Activated T-cell treated with anti-CD3 and anti-CD28 coated beads, Interleukin-2, amount 50 U/mL, for 72 hours (primary cell): ENCODE measurements at regions not wholly inside any gene's neighbourhood (a gene's known extent, or its start where the extent isn't known, plus 50 kb on each side); places are given as distances from the start of the nearest gene placed in this dataset.
"Not testable (repeated sequence)": the region's sequence is repeated elsewhere in the genome, so short reads cannot be mapped to it uniquely, and the experiment has no call there.

Source experiments
- ATAC-seq, 2 donors: fragments of 150-1000 bp; cut with Tn5 transposase; replicated peaks in 1 of 2; 2 replicates each; pipeline ENCODE4 v1.10.0; 2021; ENCODE audit warnings: moderate library complexity in 2 of 2, mild to moderate bottlenecking in 1 of 2
- DNase-seq, 2 donors: peaks; one replicate each; pipeline ENCODE4 v3.0.0; 2021 to 2022; ENCODE audit warnings: mixed read lengths in 1 of 2
- H3K27ac Mint-ChIP-seq: one replicate; pipeline ENCODE4 v1.8.0; 2022; ENCODE audit warnings: mild to moderate bottlenecking, moderate library complexity, mixed read lengths
- H3K27me3 Mint-ChIP-seq: one replicate; pipeline ENCODE4 v1.8.0; 2022; ENCODE audit warnings: low read depth, mixed read lengths
- H3K36me3 Mint-ChIP-seq, 2 donors: one replicate each; pipeline ENCODE4 v1.8.0; 2022; ENCODE audit warnings: mixed read lengths in 2 of 2, mild to moderate bottlenecking in 1 of 2; ENCODE audit not compliant: insufficient read depth in 2 of 2
- H3K4me1 Mint-ChIP-seq: one replicate; pipeline ENCODE4 v1.8.0; 2022; ENCODE audit warnings: low read depth, mixed read lengths
- H3K4me3 Mint-ChIP-seq, 2 donors: one replicate each; pipeline ENCODE4 v1.8.0; 2022; ENCODE audit warnings: mild to moderate bottlenecking in 2 of 2, mixed read lengths in 2 of 2, moderate library complexity in 2 of 2
- H3K9me3 Mint-ChIP-seq, 2 donors: one replicate each; pipeline ENCODE4 v1.8.0; 2022; ENCODE audit warnings: mixed read lengths in 2 of 2

- H3K4me3 Mint-ChIP-seq, ATAC-seq, H3K36me3 Mint-ChIP-seq, DNase-seq, H3K27ac Mint-ChIP-seq, H3K27me3 Mint-ChIP-seq, H3K4me1 Mint-ChIP-seq, H3K9me3 Mint-ChIP-seq: not testable (repeated sequence)
Measured at GRCh38 chr19:28685077-28685476, 527.9 kb downstream of the UQCRFS1 start.

GRCh38 chr19:28680111-28680510 is 532.8 kb downstream of the UQCRFS1 start:
- Mint-ChIP-seq H3K4me3 (no peak overlapping the region), H3K9me3 (peaks cover 0 to 2% of the 10 kb centered on the region in 2 donors), H3K36me3 (no peaks in the 10 kb centered on the region), H3K4me1 (no peaks in the 10 kb centered on the region), H3K27ac (no peak overlapping the region), H3K27me3 (no peaks in the 10 kb centered on the region)
- no peak for DNase-seq
- no peak for ATAC-seq

- H3K27ac Mint-ChIP-seq: no peak overlapping the region
- H3K4me1 Mint-ChIP-seq: no peaks in the 10 kb centered on the region
- ATAC-seq (no peak), DNase-seq (no peak)
- no peaks in the 10 kb centered on the region for H3K27me3 Mint-ChIP-seq
- peaks cover 22 to 23% of the 10 kb centered on the region in 2 donors for H3K9me3 Mint-ChIP-seq
- peaks cover 7 to 16% of the 10 kb centered on the region in 2 donors for H3K36me3 Mint-ChIP-seq
- no peak overlapping the region for H3K4me3 Mint-ChIP-seq
Measured at GRCh38 chr19:28670836-28671235, 542.1 kb downstream of the UQCRFS1 start.

GRCh38 chr19:28669804-28670203 is 543.1 kb downstream of the UQCRFS1 start:
- H3K9me3 Mint-ChIP-seq: peaks cover 20 to 27% of the 10 kb centered on the region in 2 donors
- H3K36me3 Mint-ChIP-seq: peaks cover 7 to 16% of the 10 kb centered on the region in 2 donors
- no peaks in the 10 kb centered on the region for H3K4me1 Mint-ChIP-seq
- DNase-seq: no peak
- no peak overlapping the region for H3K4me3 Mint-ChIP-seq
- ATAC-seq: no peak
- H3K27me3 Mint-ChIP-seq: no peaks in the 10 kb centered on the region
- H3K27ac Mint-ChIP-seq: no peak overlapping the region

GRCh38 chr19:28667348-28667977 is 545.5 kb downstream of the UQCRFS1 start:
- Mint-ChIP-seq H3K4me3 (no peak overlapping the region), H3K36me3 (peaks cover 6 to 13% of the 10 kb centered on the region in 2 donors), H3K27ac (no peak overlapping the region), H3K9me3 (peaks cover 8 to 23% of the 10 kb centered on the region in 2 donors), H3K4me1 (no peaks in the 10 kb centered on the region), H3K27me3 (no peaks in the 10 kb centered on the region)
- ATAC-seq: no peak
- DNase-seq: no peak

GRCh38 chr19:28665748-28666147 is 547.2 kb downstream of the UQCRFS1 start:
- H3K27ac Mint-ChIP-seq: no peak overlapping the region
- H3K36me3 Mint-ChIP-seq: peaks cover 6 to 13% of the 10 kb centered on the region in 2 donors
- no peaks in the 10 kb centered on the region for H3K27me3 Mint-ChIP-seq
- DNase-seq: no peak
- no peaks in the 10 kb centered on the region for H3K4me1 Mint-ChIP-seq
- no peak overlapping the region for H3K4me3 Mint-ChIP-seq
- no peak for ATAC-seq
- H3K9me3 Mint-ChIP-seq: peaks cover 9 to 23% of the 10 kb centered on the region in 2 donors

- no peak for ATAC-seq
- Mint-ChIP-seq H3K36me3 (peaks cover 2 to 7% of the 10 kb centered on the region in 2 donors), H3K27me3 (no peaks in the 10 kb centered on the region), H3K4me1 (no peaks in the 10 kb centered on the region), H3K9me3 (peaks cover 11 to 14% of the 10 kb centered on the region in 2 donors), H3K4me3 (no peak overlapping the region), H3K27ac (no peak overlapping the region)
- no peak for DNase-seq
Measured at GRCh38 chr19:28656644-28657043, 556.3 kb downstream of the UQCRFS1 start.

GRCh38 chr19:28655054-28655453 is 557.9 kb downstream of the UQCRFS1 start:
- H3K9me3 Mint-ChIP-seq: peaks cover 11 to 13% of the 10 kb centered on the region in 2 donors
- H3K27ac Mint-ChIP-seq: no peak overlapping the region
- ATAC-seq: no peak
- no peak for DNase-seq
- H3K4me1 Mint-ChIP-seq: no peaks in the 10 kb centered on the region
- peaks cover 0 to 7% of the 10 kb centered on the region in 2 donors for H3K36me3 Mint-ChIP-seq
- H3K27me3 Mint-ChIP-seq: no peaks in the 10 kb centered on the region
- H3K4me3 Mint-ChIP-seq: no peak overlapping the region

GRCh38 chr19:28652765-28653164 is 560.2 kb downstream of the UQCRFS1 start:
- no peak overlapping the region for H3K4me3 Mint-ChIP-seq
- ATAC-seq (no peak), DNase-seq (no peak)
- H3K27me3 Mint-ChIP-seq: no peaks in the 10 kb centered on the region
- peaks cover 6 to 8% of the 10 kb centered on the region in 2 donors for H3K9me3 Mint-ChIP-seq
- H3K27ac Mint-ChIP-seq: no peak overlapping the region
- H3K36me3 Mint-ChIP-seq: peaks cover 0 to 3% of the 10 kb centered on the region in 2 donors
- H3K4me1 Mint-ChIP-seq: no peaks in the 10 kb centered on the region

- ATAC-seq: no peak
- Mint-ChIP-seq H3K4me3 (no peak overlapping the region), H3K9me3 (no peaks in the 10 kb centered on the region), H3K27me3 (no peaks in the 10 kb centered on the region), H3K4me1 (no peaks in the 10 kb centered on the region), H3K27ac (no peak overlapping the region), H3K36me3 (no peaks in the 10 kb centered on the region)
- DNase-seq: no peak
Measured at GRCh38 chr19:28646629-28647028, 566.3 kb downstream of the UQCRFS1 start.

GRCh38 chr19:28644169-28644775 is 568.7 kb downstream of the UQCRFS1 start:
- ATAC-seq (no peak), DNase-seq (no peak)
- Mint-ChIP-seq H3K4me1 (no peaks in the 10 kb centered on the region), H3K27ac (no peak overlapping the region), H3K27me3 (no peaks in the 10 kb centered on the region), H3K9me3 (no peaks in the 10 kb centered on the region), H3K4me3 (no peak overlapping the region), H3K36me3 (no peaks in the 10 kb centered on the region)

GRCh38 chr19:28642787-28643683 is 569.9 kb downstream of the UQCRFS1 start:
- Mint-ChIP-seq H3K4me1 (no peaks in the 10 kb centered on the region), H3K27me3 (no peaks in the 10 kb centered on the region), H3K9me3 (no peaks in the 10 kb centered on the region), H3K27ac (no peak overlapping the region), H3K4me3 (no peak overlapping the region), H3K36me3 (no peaks in the 10 kb centered on the region)
- ATAC-seq (no peak), DNase-seq (no peak)

GRCh38 chr19:28641395-28641794 is 571.6 kb downstream of the UQCRFS1 start:
- ATAC-seq: no peak
- Mint-ChIP-seq H3K27me3 (no peaks in the 10 kb centered on the region), H3K36me3 (no peaks in the 10 kb centered on the region), H3K4me1 (no peaks in the 10 kb centered on the region), H3K27ac (no peak overlapping the region), H3K4me3 (no peak overlapping the region), H3K9me3 (no peaks in the 10 kb centered on the region)
- no peak for DNase-seq
